ENCODE measurements at regions not wholly inside any gene's neighbourhood (a gene's known extent, or its start where the extent isn't known, plus 50 kb on each side); places are given as distances from the start of the nearest gene placed in this dataset.

DNA sequence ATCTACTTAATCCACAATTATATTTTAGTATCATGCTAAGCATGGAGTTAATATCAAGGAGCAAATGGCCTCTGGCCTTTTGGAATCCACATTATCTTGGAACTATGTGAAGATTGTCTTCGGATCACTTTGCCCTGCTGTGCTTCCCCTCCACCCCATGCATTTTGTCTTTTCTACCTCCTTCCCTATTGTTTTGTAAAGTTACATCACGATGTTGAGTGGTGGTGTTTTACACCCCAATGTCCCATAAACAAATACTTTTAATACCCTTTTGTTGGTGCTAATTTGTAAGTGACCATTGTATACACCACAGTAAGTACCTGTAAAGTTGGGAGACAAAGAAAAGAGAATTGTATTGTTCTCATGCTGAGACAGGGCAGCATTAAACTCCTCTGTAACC lies 258.4 kb upstream of the ZNF717 start:
- Mint-ChIP-seq H3K27ac (ENCODE audit: unreplicated experiment) (no peak overlapping the region), H3K4me3 (ENCODE audit: unreplicated experiment) (no peak overlapping the region), H3K36me3 (ENCODE audit: insufficient read depth, unreplicated experiment) (no peaks in the 10 kb centered on the region), H3K9me3 (ENCODE audit: unreplicated experiment) (no peaks in the 10 kb centered on the region), H3K27me3 (ENCODE audit: insufficient read depth, unreplicated experiment) (no peaks in the 10 kb centered on the region), H3K4me1 (ENCODE audit: low read depth, unreplicated experiment) (peaks cover 6% of the 10 kb centered on the region)
- no TSS peak for BruUV-seq (replicated peaks)
- Histone ChIP-seq H3K27me3 (replicated peaks; ENCODE audit: control insufficient read depth, insufficient read depth, low read length) (no peaks in the 10 kb centered on the region), H3K9me3 (no peaks in the 10 kb centered on the region), H3K4me1 (peaks cover 7% of the 10 kb centered on the region; the same call in 1 of the 2 replicates), H3K36me3 (ENCODE audit: control insufficient read depth, insufficient read depth, low read length) (no peaks in the 10 kb centered on the region), H3K4me3 (ENCODE audit: low read depth, low read length) (no peak overlapping the region)
- DNase-seq, result no peak
- TF ChIP-seq, protein P1, sequence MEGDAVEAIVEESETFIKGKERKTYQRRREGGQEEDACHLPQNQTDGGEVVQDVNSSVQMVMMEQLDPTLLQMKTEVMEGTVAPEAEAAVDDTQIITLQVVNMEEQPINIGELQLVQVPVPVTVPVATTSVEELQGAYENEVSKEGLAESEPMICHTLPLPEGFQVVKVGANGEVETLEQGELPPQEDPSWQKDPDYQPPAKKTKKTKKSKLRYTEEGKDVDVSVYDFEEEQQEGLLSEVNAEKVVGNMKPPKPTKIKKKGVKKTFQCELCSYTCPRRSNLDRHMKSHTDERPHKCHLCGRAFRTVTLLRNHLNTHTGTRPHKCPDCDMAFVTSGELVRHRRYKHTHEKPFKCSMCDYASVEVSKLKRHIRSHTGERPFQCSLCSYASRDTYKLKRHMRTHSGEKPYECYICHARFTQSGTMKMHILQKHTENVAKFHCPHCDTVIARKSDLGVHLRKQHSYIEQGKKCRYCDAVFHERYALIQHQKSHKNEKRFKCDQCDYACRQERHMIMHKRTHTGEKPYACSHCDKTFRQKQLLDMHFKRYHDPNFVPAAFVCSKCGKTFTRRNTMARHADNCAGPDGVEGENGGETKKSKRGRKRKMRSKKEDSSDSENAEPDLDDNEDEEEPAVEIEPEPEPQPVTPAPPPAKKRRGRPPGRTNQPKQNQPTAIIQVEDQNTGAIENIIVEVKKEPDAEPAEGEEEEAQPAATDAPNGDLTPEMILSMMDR (IDR thresholded peaks at IDR 0.05; ENCODE audit: insufficient read depth in 1 of 2, low read depth in 1 of 2, low read length in 1 of 2, severe bottlenecking in 1 of 2, unreplicated experiment in 1 of 2), result no peak
- CTCF ChIA-PET, result no interaction called here
- intact Hi-C loops (cut with micrococcal nuclease; ENCODE audit: unreplicated experiment), result loop anchor here (1.0 to 2.0 kb wide), 2 partner anchors 19 to 225 kb away; no protein-coding TSS in a partner anchor
- POLR2A ChIA-PET, result no interaction called here

DNA sequence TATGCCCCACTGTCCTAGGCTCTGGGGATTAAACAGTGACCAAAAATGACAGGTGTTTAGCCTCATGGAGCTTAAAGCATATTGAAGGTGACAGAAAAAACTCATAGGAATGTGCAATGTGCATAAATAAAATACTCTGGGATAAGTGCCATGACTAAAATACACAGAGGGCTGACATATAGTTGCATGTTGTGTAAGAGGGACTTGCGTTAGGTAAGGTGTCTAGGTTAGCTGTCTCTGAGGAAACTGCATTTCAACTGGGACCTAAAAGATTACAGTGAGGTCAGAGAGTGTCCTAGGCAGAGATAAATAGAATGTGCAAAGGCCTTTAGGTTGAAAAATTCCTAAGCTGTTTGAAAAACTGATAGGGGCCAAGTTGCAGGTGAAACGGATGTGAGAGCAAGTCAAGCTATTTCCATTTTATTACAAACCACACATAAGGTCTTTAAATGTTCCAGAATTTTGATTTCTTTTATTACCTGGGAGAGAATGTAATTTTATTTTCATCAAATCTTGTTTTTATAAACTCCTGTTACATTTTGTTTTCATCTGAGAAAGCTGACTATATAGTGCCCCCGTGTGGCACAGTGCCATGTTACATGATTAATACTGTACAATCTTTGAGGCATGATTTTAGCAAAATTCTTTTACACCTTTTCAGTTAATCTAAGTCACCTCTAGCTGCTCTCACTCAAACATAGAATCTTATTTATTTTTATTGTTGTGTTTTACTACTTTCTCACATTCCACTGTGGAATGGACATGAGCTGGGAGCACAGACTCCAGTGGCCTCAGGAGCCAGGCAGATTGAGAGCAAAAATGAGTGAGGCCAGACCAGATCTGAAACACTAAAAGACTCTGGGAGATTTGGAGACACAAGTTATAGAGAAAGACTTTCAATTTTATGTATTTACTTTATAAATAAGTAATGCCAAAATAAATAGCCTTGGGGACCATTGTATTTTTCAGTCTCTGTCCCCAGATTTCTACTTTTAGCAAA lies 259.6 kb upstream of the ZNF717 start:
- no peaks in the 10 kb centered on the region for H3K36me3 Mint-ChIP-seq (ENCODE audit: insufficient read depth, unreplicated experiment)
- H3K4me3 Mint-ChIP-seq (ENCODE audit: unreplicated experiment), result no peak overlapping the region
- no peaks in the 10 kb centered on the region for H3K36me3 ChIP-seq (ENCODE audit: control insufficient read depth, insufficient read depth, low read length)
- peak in 1 of 2 experiments; percentile 27 for DNase-seq
- H3K27me3 Mint-ChIP-seq (ENCODE audit: insufficient read depth, unreplicated experiment), result no peaks in the 10 kb centered on the region
- no TSS peak for BruUV-seq (replicated peaks)
- ChIA-PET POLR2A (no interaction called here), CTCF (no interaction called here)
- no peaks in the 10 kb centered on the region for H3K9me3 Mint-ChIP-seq (ENCODE audit: unreplicated experiment)
- H3K4me1 ChIP-seq, result peaks cover 7% of the 10 kb centered on the region; the same call in 1 of the 2 replicates
- H3K4me3 ChIP-seq (ENCODE audit: low read depth, low read length), result no peak overlapping the region
- TF ChIP-seq, protein P1 (IDR thresholded peaks at IDR 0.05; ENCODE audit: insufficient read depth in 1 of 2, low read depth in 1 of 2, low read length in 1 of 2, severe bottlenecking in 1 of 2, unreplicated experiment in 1 of 2), result peak in 1 of 2 experiments; percentile 47
- H3K27ac Mint-ChIP-seq (ENCODE audit: unreplicated experiment), result no peak overlapping the region
- no peaks in the 10 kb centered on the region for H3K27me3 ChIP-seq (replicated peaks; ENCODE audit: control insufficient read depth, insufficient read depth, low read length)
- intact Hi-C loops (cut with micrococcal nuclease; ENCODE audit: unreplicated experiment), result loop anchor here (1.0 to 2.0 kb wide), 2 partner anchors 21 to 226 kb away; no protein-coding TSS in a partner anchor
- no peaks in the 10 kb centered on the region for H3K9me3 ChIP-seq
- peaks cover 6% of the 10 kb centered on the region for H3K4me1 Mint-ChIP-seq (ENCODE audit: low read depth, unreplicated experiment)

DNA sequence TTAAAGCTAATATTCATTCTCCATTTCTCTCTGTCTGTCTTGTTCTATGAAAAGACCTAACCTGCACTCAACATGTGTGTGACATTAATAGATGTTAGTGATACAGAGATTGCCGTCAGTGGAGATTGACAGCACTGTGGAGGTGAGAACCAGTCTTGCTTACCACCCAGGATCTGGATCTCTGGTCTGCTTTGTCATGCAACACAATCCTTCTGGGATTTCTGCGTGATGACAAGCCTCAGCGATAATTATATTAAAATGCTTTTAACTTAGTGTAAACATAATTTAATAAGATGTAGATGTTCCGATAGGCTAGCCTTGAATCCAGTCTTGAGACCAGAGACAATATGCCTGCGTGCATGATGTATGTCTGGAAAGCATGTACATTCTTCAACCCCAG lies 262.0 kb upstream of the ZNF717 start:
- POLR2A ChIA-PET, result no interaction called here
- no peaks in the 10 kb centered on the region for H3K27me3 Mint-ChIP-seq (ENCODE audit: insufficient read depth, unreplicated experiment)
- peaks cover 7% of the 10 kb centered on the region; the same call in 1 of the 2 replicates for H3K4me1 ChIP-seq
- no peaks in the 10 kb centered on the region for H3K9me3 Mint-ChIP-seq (ENCODE audit: unreplicated experiment)
- no peak for DNase-seq
- intact Hi-C loops (cut with micrococcal nuclease; ENCODE audit: unreplicated experiment), result no loop called here
- BruUV-seq (replicated peaks), result no TSS peak
- H3K4me3 ChIP-seq (ENCODE audit: low read depth, low read length), result no peak overlapping the region
- H3K27me3 ChIP-seq (replicated peaks; ENCODE audit: control insufficient read depth, insufficient read depth, low read length), result no peaks in the 10 kb centered on the region
- no peak overlapping the region for H3K27ac Mint-ChIP-seq (ENCODE audit: unreplicated experiment)
- no peaks in the 10 kb centered on the region for H3K36me3 Mint-ChIP-seq (ENCODE audit: insufficient read depth, unreplicated experiment)
- CTCF ChIA-PET, result no interaction called here
- no peaks in the 10 kb centered on the region for H3K36me3 ChIP-seq (ENCODE audit: control insufficient read depth, insufficient read depth, low read length)
- no peak overlapping the region for H3K4me3 Mint-ChIP-seq (ENCODE audit: unreplicated experiment)
- no peaks in the 10 kb centered on the region for H3K9me3 ChIP-seq
- TF ChIP-seq, protein P1 (IDR thresholded peaks at IDR 0.05; ENCODE audit: insufficient read depth in 1 of 2, low read depth in 1 of 2, low read length in 1 of 2, severe bottlenecking in 1 of 2, unreplicated experiment in 1 of 2), result no peak
- H3K4me1 Mint-ChIP-seq (ENCODE audit: low read depth, unreplicated experiment), result peaks cover 6% of the 10 kb centered on the region

Data from Caco-2 (cell line).